Ovary (tissue), 3 donors: ENCODE measurements at regions not wholly inside any gene's neighbourhood (a gene's known extent, or its start where the extent isn't known, plus 50 kb on each side); places are given as distances from the start of the nearest gene placed in this dataset.

Experiments used
- CTCF ChIP-seq, 3 donors: fragments of 450-650 bp in 2 of 3; fragments of 200-600 bp in 1 of 3; IDR thresholded peaks; one replicate each; pipeline versions ENCODE4 v1.5.1 to v1.8.0; 2016 to 2022; ENCODE audit warnings: antibody characterized with exemption in 3 of 3, mild to moderate bottlenecking in 1 of 3
- EP300 ChIP-seq: sonication (generic); formaldehyde crosslinking; IDR thresholded peaks from one replicate; pipeline ENCODE4 v1.6.1; 2017; ENCODE audit warnings: antibody characterized with exemption
- POLR2A ChIP-seq: fragments of 450-650 bp; IDR thresholded peaks from one replicate; pipeline ENCODE4 v1.6.1; 2017; ENCODE audit warnings: antibody characterized with exemption, mild to moderate bottlenecking, moderate library complexity
- donor health status: DM: no; HTN: no; CAD: no.

- TF ChIP-seq CTCF (IDR thresholded peaks at IDR 0.05): no peak
- TF ChIP-seq POLR2A: no peak
- no peak for TF ChIP-seq EP300
These were observed 425.2 kb upstream of the RASGEF1B start for GRCh38 chr4:81896936-81897335.
